Smooth muscle cell (in vitro differentiated cells): ENCODE measurements at regions not wholly inside any gene's neighbourhood (a gene's known extent, or its start where the extent isn't known, plus 50 kb on each side); places are given as distances from the start of the nearest gene placed in this dataset.

Experiments used
- DNase-seq: peaks from one replicate; lab custom pipeline; 2025; ENCODE audit not compliant: unreplicated experiment; lab: John Stamatoyannopoulos, UW
- H2AFZ ChIP-seq: fragments of 200-600 bp; sonication (generic); 2 replicates; pipeline ENCODE4 v1.6.0; 2016; ENCODE audit warnings: antibody characterized with exemption, low read depth, mild to moderate bottlenecking
- H3F3A ChIP-seq: fragments of 200-600 bp; sonication (generic); 2 replicates; pipeline ENCODE4 v1.6.0; 2017; ENCODE audit warnings: antibody characterized with exemption, low read depth
- H3K27ac ChIP-seq: fragments of 200-600 bp; sonication (generic); 2 replicates; pipeline ENCODE4 v1.5.1; 2016; ENCODE audit warnings: low read depth, mild to moderate bottlenecking
- H3K27me3 ChIP-seq: fragments of 200-600 bp; sonication (generic); 2 replicates; pipeline ENCODE4 v1.6.1; 2016; ENCODE audit warnings: low read depth, mild to moderate bottlenecking
- H3K36me3 ChIP-seq: fragments of 200-600 bp; sonication (generic); 2 replicates; pipeline ENCODE4 v1.5.1; 2016; ENCODE audit warnings: low read depth
- H3K4me1 ChIP-seq: fragments of 200-600 bp; sonication (generic); 2 replicates; pipeline ENCODE4 v1.5.1; 2016; ENCODE audit warnings: low read depth
- H3K4me2 ChIP-seq: fragments of 200-600 bp; sonication (generic); 2 replicates; pipeline ENCODE4 v1.6.0; 2016; ENCODE audit warnings: mild to moderate bottlenecking
- H3K4me3 ChIP-seq: fragments of 200-600 bp; sonication (generic); 2 replicates; pipeline ENCODE4 v1.5.1; 2016; ENCODE audit warnings: mild to moderate bottlenecking
- H3K79me2 ChIP-seq: fragments of 200-600 bp; sonication (generic); 2 replicates; pipeline ENCODE4 v1.6.0; 2016; ENCODE audit warnings: low read depth, mild to moderate bottlenecking
- H3K9ac ChIP-seq: fragments of 200-600 bp; sonication (generic); 2 replicates; pipeline ENCODE4 v1.6.0; 2016; ENCODE audit warnings: low read depth
- H3K9me3 ChIP-seq: fragments of 200-600 bp; sonication (generic); replicated peaks from 2 replicates; pipeline ENCODE4 v1.5.1; 2016; ENCODE audit warnings: low read depth
- H4K20me1 ChIP-seq: fragments of 200-600 bp; sonication (generic); 2 replicates; pipeline ENCODE4 v1.6.0; 2016; ENCODE audit warnings: low read depth
- CTCF ChIP-seq: fragments of 200-600 bp; sonication (generic); IDR thresholded peaks from 2 replicates; pipeline ENCODE4 v1.5.1; 2017; ENCODE audit warnings: borderline replicate concordance, mild to moderate bottlenecking, antibody characterized with exemption; ENCODE audit not compliant: insufficient read depth, poor library complexity, severe bottlenecking
- WGBS: methylation state at CpG from one replicate; pipeline ENCODE4 v1.1.7; 2016; ENCODE audit warnings: low lambda C conversion rate; 5-methylcytosine and 5-hydroxymethylcytosine counted together

GRCh38 chr3:137347817-137348368, 390.1 kb downstream of the IL20RB start:
- WGBS, result 30% methylated on average over 1 of the region's 1 CpG
- Histone ChIP-seq H3K36me3 (no peaks in the 10 kb centered on the region), H3K4me1 (peaks cover 12% of the 10 kb centered on the region), H3K9me3 (no peaks in the 10 kb centered on the region), H3K4me2 (no peak overlapping the region), H4K20me1 (no peaks in the 10 kb centered on the region), H3K79me2 (no peaks in the 10 kb centered on the region), H3F3A (no peaks in the 10 kb centered on the region), H3K27me3 (no peaks in the 10 kb centered on the region), H3K27ac (no peak overlapping the region), H2AFZ (no peak overlapping the region), H3K4me3 (no peak overlapping the region), H3K9ac (no peak overlapping the region)
- DNase-seq, result no peak
- no peak for TF ChIP-seq CTCF

- H3F3A ChIP-seq, result no peaks in the 10 kb centered on the region
- WGBS, result 92% methylated on average over 7 of the region's 7 CpGs
- no peak for TF ChIP-seq CTCF
Observed at GRCh38 chr3:137348936-137349335, 391.2 kb downstream of the IL20RB start.

GRCh38 chr3:137349557-137350348, 392.0 kb downstream of the IL20RB start:
- no peaks in the 10 kb centered on the region for H3K36me3 ChIP-seq
- no peak overlapping the region for H3K27ac ChIP-seq
- no peak overlapping the region for H2AFZ ChIP-seq
- no peaks in the 10 kb centered on the region for H3K9me3 ChIP-seq
- no peak for TF ChIP-seq CTCF
- DNase-seq, result no peak
- H3K4me3 ChIP-seq, result no peak overlapping the region
- H3K9ac ChIP-seq, result no peak overlapping the region
- peaks cover 12% of the 10 kb centered on the region for H3K4me1 ChIP-seq
- no peaks in the 10 kb centered on the region for H3K27me3 ChIP-seq
- no peak overlapping the region for H3K4me2 ChIP-seq
- H3K79me2 ChIP-seq, result no peaks in the 10 kb centered on the region
- WGBS, result 89% methylated on average over 8 of the region's 8 CpGs
- no peaks in the 10 kb centered on the region for H3F3A ChIP-seq
- H4K20me1 ChIP-seq, result no peaks in the 10 kb centered on the region

More at GRCh38 chr3:137348936-137349335, 391.2 kb downstream of the IL20RB start:
- no peaks in the 10 kb centered on the region for H4K20me1 ChIP-seq
- H3K9ac ChIP-seq, result no peak overlapping the region
- no peaks in the 10 kb centered on the region for H3K27me3 ChIP-seq
- H3K27ac ChIP-seq, result no peak overlapping the region
- no peak overlapping the region for H3K4me2 ChIP-seq
- H3K4me1 ChIP-seq, result peaks cover 12% of the 10 kb centered on the region
- no peak overlapping the region for H3K4me3 ChIP-seq
- H3K79me2 ChIP-seq, result no peaks in the 10 kb centered on the region
- no peak overlapping the region for H2AFZ ChIP-seq
- no peaks in the 10 kb centered on the region for H3K9me3 ChIP-seq
- no peaks in the 10 kb centered on the region for H3K36me3 ChIP-seq
- no peak for DNase-seq
